HEK293 (cell line): ENCODE measurements at regions not wholly inside any gene's neighbourhood (a gene's known extent, or its start where the extent isn't known, plus 50 kb on each side); places are given as distances from the start of the nearest gene placed in this dataset.

Source experiments
- CTCF ChIA-PET: fragments of 350-600 bp; formaldehyde crosslinking; extraction: SDS; loops from one replicate; lab custom pipeline; 2021; ENCODE audit warnings: antibody characterized with exemption; lab: Yijun Ruan, JAX
- POLR2A ChIA-PET: fragments of 300-600 bp; formaldehyde crosslinking; extraction: SDS; loops from one replicate; lab custom pipeline; 2020; ENCODE audit warnings: antibody characterized with exemption, inconsistent platforms; lab: Yijun Ruan, JAX
- H3K27ac ChIP-seq: fragments of 200-500 bp; sonication (Bioruptor generic); 2 replicates; pipeline ENCODE4 v1.5.1; 2014; ENCODE audit warnings: low read depth, low read length, control low read depth, inconsistent platforms; ENCODE audit errors: extremely low read depth
- H3K36me3 ChIP-seq, 2 experiments: fragments of 200-500 bp in 1 of 2; sonication (Bioruptor generic) in 1 of 2; 1 replicate in 1 of 2; 2 replicates in 1 of 2; pipeline ENCODE4 v1.5.1; 2014 to 2017; ENCODE audit warnings: inconsistent platforms in 2 of 2, low read length in 2 of 2; ENCODE audit not compliant: control insufficient read depth in 2 of 2, insufficient read depth in 1 of 2
- H3K4me1 ChIP-seq: fragments of 200-500 bp; sonication (Bioruptor generic); 2 replicates; pipeline ENCODE4 v1.5.1; 2014; ENCODE audit warnings: mild to moderate bottlenecking, low read length, inconsistent platforms; ENCODE audit not compliant: control insufficient read depth, insufficient read depth
- H3K4me3 ChIP-seq: 2 replicates; pipeline ENCODE4 v1.5.1; 2011; ENCODE audit warnings: low read depth, mild to moderate bottlenecking, control low read depth, low read length, moderate library complexity
- H3K9me3 ChIP-seq: fragments of 200-500 bp; sonication (Bioruptor generic); 2 replicates; pipeline ENCODE4 v1.5.1; 2014; ENCODE audit warnings: low read depth, low read length, inconsistent platforms; ENCODE audit not compliant: control insufficient read depth, insufficient read depth
- FEZF1 ChIP-seq: fragments of 450-650 bp; formaldehyde crosslinking; IDR thresholded peaks from 2 replicates; pipeline ENCODE4 v1.5.1; 2016; ENCODE audit warnings: missing biosample characterization, missing genetic modification characterization
- GLI2 ChIP-seq: fragments of 450-650 bp; formaldehyde crosslinking; IDR thresholded peaks from 2 replicates; pipeline ENCODE4; 2017; ENCODE audit warnings: missing biosample characterization, missing genetic modification characterization, low read depth, borderline replicate concordance
- INSM2 ChIP-seq: fragments of 450-650 bp; formaldehyde crosslinking; IDR thresholded peaks from 2 replicates; pipeline ENCODE4 v1.5.1; 2016; ENCODE audit warnings: missing biosample characterization, missing genetic modification characterization
- KLF8 ChIP-seq: fragments of 450-650 bp; formaldehyde crosslinking; IDR thresholded peaks from 2 replicates; pipeline ENCODE4 v1.5.1; 2016; ENCODE audit warnings: missing biosample characterization, missing genetic modification characterization
- PRDM6 ChIP-seq: fragments of 450-650 bp; formaldehyde crosslinking; IDR thresholded peaks from 2 replicates; pipeline ENCODE4 v1.5.1; 2017; ENCODE audit warnings: missing biosample characterization, missing genetic modification characterization
- REST ChIP-seq: fragments of 450-650 bp; formaldehyde crosslinking; IDR thresholded peaks from 2 replicates; pipeline ENCODE4 v1.5.1; 2016; ENCODE audit warnings: missing biosample characterization, missing genetic modification characterization
- SCRT2 ChIP-seq: fragments of 450-650 bp; formaldehyde crosslinking; IDR thresholded peaks from 2 replicates; pipeline ENCODE4 v1.5.1; 2016; ENCODE audit warnings: missing biosample characterization, missing genetic modification characterization
- ZBTB10 ChIP-seq: fragments of 450-650 bp; formaldehyde crosslinking; IDR thresholded peaks from 2 replicates; pipeline ENCODE4 v1.5.1; 2016; ENCODE audit warnings: missing biosample characterization, missing genetic modification characterization
- ZEB2 ChIP-seq: fragments of 450-650 bp; formaldehyde crosslinking; IDR thresholded peaks from 2 replicates; pipeline ENCODE4 v1.5.1; 2016; ENCODE audit warnings: missing biosample characterization, missing genetic modification characterization
- ZNF112 ChIP-seq: fragments of 450-650 bp; formaldehyde crosslinking; IDR thresholded peaks from 2 replicates; pipeline ENCODE4 v1.5.0; 2017; ENCODE audit warnings: missing biosample characterization, missing genetic modification characterization
- ZNF18 ChIP-seq: fragments of 450-650 bp; formaldehyde crosslinking; IDR thresholded peaks from 2 replicates; pipeline ENCODE4 v1.5.1; 2016; ENCODE audit warnings: missing biosample characterization, missing genetic modification characterization
- ZNF223 ChIP-seq: fragments of 450-650 bp; formaldehyde crosslinking; IDR thresholded peaks from 2 replicates; pipeline ENCODE4 v1.5.1; 2016; ENCODE audit warnings: missing biosample characterization, missing genetic modification characterization
- ZNF23 ChIP-seq: fragments of 450-650 bp; formaldehyde crosslinking; IDR thresholded peaks from 2 replicates; pipeline ENCODE4 v1.5.1; 2016; ENCODE audit warnings: missing biosample characterization, missing genetic modification characterization, borderline replicate concordance
- ZNF24 ChIP-seq: fragments of 450-650 bp; formaldehyde crosslinking; IDR thresholded peaks from 2 replicates; pipeline ENCODE4 v1.5.1; 2016; ENCODE audit warnings: missing biosample characterization, missing genetic modification characterization
- ZNF266 ChIP-seq: fragments of 450-650 bp; formaldehyde crosslinking; IDR thresholded peaks from 2 replicates; pipeline ENCODE4 v1.5.1; 2016; ENCODE audit warnings: missing biosample characterization, missing genetic modification characterization, low read depth
- ZNF391 ChIP-seq: fragments of 450-650 bp; formaldehyde crosslinking; IDR thresholded peaks from 2 replicates; pipeline ENCODE4 v1.5.1; 2016; ENCODE audit warnings: low read depth, missing biosample characterization, missing genetic modification characterization, borderline replicate concordance
- ZNF423 ChIP-seq: fragments of 450-650 bp; formaldehyde crosslinking; IDR thresholded peaks from 2 replicates; pipeline ENCODE4 v1.5.1; 2016; ENCODE audit warnings: missing biosample characterization, missing genetic modification characterization
- ZNF510 ChIP-seq: fragments of 450-650 bp; formaldehyde crosslinking; IDR thresholded peaks from 2 replicates; pipeline ENCODE4 v1.5.1; 2018; ENCODE audit warnings: mild to moderate bottlenecking, missing genetic modification characterization, missing biosample characterization; ENCODE audit not compliant: insufficient replicate concordance
- ZNF521 ChIP-seq: fragments of 450-650 bp; formaldehyde crosslinking; IDR thresholded peaks from 2 replicates; pipeline ENCODE4 v1.5.1; 2017; ENCODE audit warnings: missing biosample characterization, mild to moderate bottlenecking, missing genetic modification characterization
- ZNF530 ChIP-seq: fragments of 450-650 bp; formaldehyde crosslinking; IDR thresholded peaks from 2 replicates; pipeline ENCODE4 v1.5.1; 2016; ENCODE audit warnings: low read depth, missing biosample characterization, missing genetic modification characterization
- ZNF610 ChIP-seq: fragments of 450-650 bp; formaldehyde crosslinking; IDR thresholded peaks from 2 replicates; pipeline ENCODE4 v1.5.1; 2016; ENCODE audit warnings: missing biosample characterization, missing genetic modification characterization, borderline replicate concordance
- TF ChIP-seq, protein P1 (sequence below): fragments of 450-650 bp; formaldehyde crosslinking; IDR thresholded peaks from 2 replicates; pipeline ENCODE4 v1.5.1; 2017; ENCODE audit warnings: missing biosample characterization, mild to moderate bottlenecking, missing genetic modification characterization, moderate library complexity

DNA sequence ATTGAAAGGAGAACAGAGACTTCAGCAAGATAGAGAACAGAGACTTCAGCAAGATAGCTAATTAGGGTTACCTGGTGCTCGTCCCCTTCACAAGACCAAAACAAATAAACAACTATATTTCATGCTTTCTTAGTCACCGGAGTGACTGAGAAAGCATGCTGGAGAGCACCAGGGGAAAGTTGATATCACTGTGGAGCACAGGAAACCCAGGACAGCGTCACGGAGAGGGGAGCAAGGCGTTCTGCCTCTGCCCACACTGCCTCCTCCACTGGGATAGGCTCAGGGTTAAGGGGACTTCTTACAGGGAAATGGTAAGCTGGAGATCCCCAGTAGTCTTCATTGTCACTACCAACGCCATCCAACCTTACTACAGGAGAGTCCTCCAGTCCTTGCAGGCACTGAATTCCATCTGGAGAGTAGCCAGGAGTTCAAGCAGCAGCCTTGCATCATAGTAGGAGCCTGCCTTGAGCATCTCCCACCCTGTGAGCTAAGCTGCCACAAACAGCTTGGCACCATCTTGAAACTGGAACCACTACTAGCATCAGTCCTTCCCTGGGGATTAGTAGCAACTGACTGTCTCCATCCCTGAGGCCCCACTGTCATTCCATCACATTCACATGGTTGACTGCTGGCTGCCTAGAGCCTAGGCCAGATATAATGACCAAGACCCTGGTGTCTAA lies 239.4 kb downstream of the PLPP3 start:
- no peaks in the 10 kb centered on the region for H3K36me3 ChIP-seq
- no peak overlapping the region for H3K4me3 ChIP-seq
- H3K4me1 ChIP-seq = no peaks in the 10 kb centered on the region
- no peak overlapping the region for H3K27ac ChIP-seq
- no peak for TF ChIP-seq ZBTB10
- no peak for TF ChIP-seq ZNF23 (tag by site-specific recombination)
- TF ChIP-seq ZNF24 (tag by site-specific recombination) = no peak
- no peak for TF ChIP-seq ZNF521 (tag by site-specific recombination)
- no peak for TF ChIP-seq ZEB2 (tag by site-specific recombination)
- peak; percentile 54; the same call in 1 of the 2 replicates for TF ChIP-seq REST
- no peak for TF ChIP-seq ZNF423
- TF ChIP-seq, all 188 proteins: peak for 1
- POLR2A ChIA-PET = no interaction called here
- H3K9me3 ChIP-seq = no peaks in the 10 kb centered on the region
- CTCF ChIA-PET = no interaction called here

- Histone ChIP-seq H3K9me3 (no peaks in the 10 kb centered on the region), H3K27ac (no peak overlapping the region), H3K4me3 (no peak overlapping the region), H3K36me3 (no peaks in the 10 kb centered on the region), H3K4me1 (no peaks in the 10 kb centered on the region)
- POLR2A ChIA-PET = no interaction called here
- CTCF ChIA-PET = no interaction called here
- TF ChIP-seq SCRT2 (no peak), ZNF510 (no peak), ZNF223 (tag by site-specific recombination) (no peak), KLF8 (tag by site-specific recombination) (no peak), ZNF423 (no peak), PRDM6 (no peak), GLI2 (tag by site-specific recombination) (no peak), ZNF112 (tag by site-specific recombination) (no peak), FEZF1 (no peak), ZNF530 (tag by site-specific recombination) (no peak), ZNF391 (tag by site-specific recombination) (no peak), ZNF18 (tag by site-specific recombination) (no peak), ZNF266 (tag by site-specific recombination) (no peak), ZNF610 (tag by site-specific recombination) (no peak), INSM2 (tag by site-specific recombination) (no peak)
- TF ChIP-seq, protein P1, sequence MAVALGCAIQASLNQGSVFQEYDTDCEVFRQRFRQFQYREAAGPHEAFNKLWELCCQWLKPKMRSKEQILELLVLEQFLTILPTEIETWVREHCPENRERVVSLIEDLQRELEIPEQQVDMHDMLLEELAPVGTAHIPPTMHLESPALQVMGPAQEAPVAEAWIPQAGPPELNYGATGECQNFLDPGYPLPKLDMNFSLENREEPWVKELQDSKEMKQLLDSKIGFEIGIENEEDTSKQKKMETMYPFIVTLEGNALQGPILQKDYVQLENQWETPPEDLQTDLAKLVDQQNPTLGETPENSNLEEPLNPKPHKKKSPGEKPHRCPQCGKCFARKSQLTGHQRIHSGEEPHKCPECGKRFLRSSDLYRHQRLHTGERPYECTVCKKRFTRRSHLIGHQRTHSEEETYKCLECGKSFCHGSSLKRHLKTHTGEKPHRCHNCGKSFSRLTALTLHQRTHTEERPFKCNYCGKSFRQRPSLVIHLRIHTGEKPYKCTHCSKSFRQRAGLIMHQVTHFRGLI (tag by site-specific recombination) = no peak
Observed at GRCh38 chr1:56339093-56339492, 240.3 kb downstream of the PLPP3 start.
